H1 (cell line): ENCODE measurements at regions not wholly inside any gene's neighbourhood (a gene's known extent, or its start where the extent isn't known, plus 50 kb on each side); places are given as distances from the start of the nearest gene placed in this dataset.

Source experiments
- CTCF ChIP-seq, 3 experiments: IDR thresholded peaks; 1 replicate in 2 of 3; 2 replicates in 1 of 3; pipeline versions ENCODE4 v1.5.1 to v1.6.1; 2011; ENCODE audit warnings: low read length in 3 of 3, mild to moderate bottlenecking in 3 of 3, inconsistent platforms in 2 of 3, low read depth in 1 of 3, moderate library complexity in 1 of 3; ENCODE audit not compliant: insufficient read depth in 1 of 3; ENCODE audit errors: control extremely low read depth in 1 of 3
- EP300 ChIP-seq, 2 experiments: IDR thresholded peaks; 1 replicate in 1 of 2; 2 replicates in 1 of 2; pipeline ENCODE4 v1.6.1; 2011 to 2012; ENCODE audit warnings: low read depth in 2 of 2, low read length in 2 of 2, mild to moderate bottlenecking in 2 of 2, borderline replicate concordance in 1 of 2, inconsistent platforms in 1 of 2, moderate library complexity in 1 of 2
- JUND ChIP-seq: IDR thresholded peaks from 2 replicates; pipeline ENCODE4 v1.6.1; 2011; ENCODE audit warnings: mild to moderate bottlenecking, improper control_type of control experiment, low read length
- TAF1 ChIP-seq: IDR thresholded peaks from 2 replicates; pipeline ENCODE4 v1.6.1; 2011; ENCODE audit warnings: mild to moderate bottlenecking, low read depth, low read length

GRCh38 chr6:22356362-22356940, 59.6 kb upstream of the PRL start:
- TF ChIP-seq JUND (no peak), CTCF (IDR thresholded peaks at IDR 0.05; ENCODE audit: control extremely low read depth in 1 of 3, insufficient read depth in 1 of 3, low read depth in 1 of 3, low read length in 3 of 3) (no peak), TAF1 (no peak), EP300 (IDR thresholded peaks at IDR 0.05; ENCODE audit: borderline replicate concordance in 1 of 2, low read depth in 2 of 2, low read length in 2 of 2) (no peak)
